ENCODE measurements at regions not wholly inside any gene's neighbourhood (a gene's known extent, or its start where the extent isn't known, plus 50 kb on each side); places are given as distances from the start of the nearest gene placed in this dataset.
A peak's percentile ranks its signal among the peaks of the same experiment; 100 is the strongest.
"Not testable (repeated sequence)": the region's sequence is repeated elsewhere in the genome, so short reads cannot be mapped to it uniquely, and the experiment has no call there.

GRCh38 chr4:84221704-84222103 is 277.4 kb downstream of the NKX6-1 start:
- peaks cover 0 to 11% (median 2%) of the 10 kb centered on the region in 4 donors for H3K4me1 ChIP-seq
- DNase-seq (ENCODE audit: low spot score in 2 of 2), result no peak
- H3K9me3 ChIP-seq, result no peaks in the 10 kb centered on the region
- TF ChIP-seq EP300 (IDR thresholded peaks at IDR 0.05), result no peak
- H3K27me3 ChIP-seq, result no peaks in the 10 kb centered on the region
- 83 to 85% methylated on average over 4 of the region's 4 CpGs for WGBS, 2 donors
- no peaks in the 10 kb centered on the region for H3K36me3 ChIP-seq
- no peak overlapping the region for H3K27ac ChIP-seq
- H3K4me3 ChIP-seq, result no peak overlapping the region

- H3K9me3 ChIP-seq, result no peaks in the 10 kb centered on the region
- DNase-seq (ENCODE audit: low spot score in 2 of 2), result no peak
- no peak for TF ChIP-seq POLR2A (IDR thresholded peaks at IDR 0.05)
- no peak overlapping the region for H3K27ac ChIP-seq
- H3K4me3 ChIP-seq, result no peak overlapping the region
- no peaks in the 10 kb centered on the region for H3K36me3 ChIP-seq
- 81 to 82% methylated on average over 6 of the region's 6 CpGs for WGBS, 2 donors
- H3K4me1 ChIP-seq, result peaks cover 0 to 11% (median 2%) of the 10 kb centered on the region in 4 donors
- H3K27me3 ChIP-seq, result no peaks in the 10 kb centered on the region
Observed at GRCh38 chr4:84220990-84221389, 278.1 kb downstream of the NKX6-1 start.

- 73 to 82% methylated on average over 1 of the region's 1 CpG for whole genome bisulfite sequencing, 2 donors
- TF ChIP-seq POLR2A (IDR thresholded peaks at IDR 0.05) (no peak), EP300 (IDR thresholded peaks at IDR 0.05) (no peak), CTCF (IDR thresholded peaks at IDR 0.05) (no peak)
- no peak for DNase-seq (ENCODE audit: low spot score in 2 of 2)
- Histone ChIP-seq H3K27ac (no peak overlapping the region), H3K36me3 (no peaks in the 10 kb centered on the region), H3K9me3 (no peaks in the 10 kb centered on the region), H3K27me3 (no peaks in the 10 kb centered on the region), H3K4me1 (peaks cover 0 to 11% (median 2%) of the 10 kb centered on the region in 4 donors), H3K4me3 (no peak overlapping the region)
Observed at GRCh38 chr4:84219656-84220055, 279.4 kb downstream of the NKX6-1 start.

GRCh38 chr4:84218031-84218430 is 281.1 kb downstream of the NKX6-1 start:
- Histone ChIP-seq H3K9me3 (no peaks in the 10 kb centered on the region), H3K27me3 (no peaks in the 10 kb centered on the region), H3K27ac (peak overlapping the region in 1 of 4 donors; percentile 17), H3K4me3 (no peak overlapping the region), H3K36me3 (no peaks in the 10 kb centered on the region), H3K4me1 (peaks cover 0 to 11% (median 2%) of the 10 kb centered on the region in 4 donors)
- 47 to 49% methylated on average over 9 of the region's 9 CpGs for WGBS, 2 donors
- DNase-seq (ENCODE audit: low spot score in 2 of 2), result no peak
- TF ChIP-seq POLR2A (IDR thresholded peaks at IDR 0.05) (no peak), EP300 (IDR thresholded peaks at IDR 0.05) (no peak), CTCF (IDR thresholded peaks at IDR 0.05) (no peak)

- Histone ChIP-seq H3K9me3 (no peaks in the 10 kb centered on the region), H3K4me1 (peaks cover 0 to 7% (median 2%) of the 10 kb centered on the region in 4 donors), H3K4me3 (no peak overlapping the region), H3K27ac (no peak overlapping the region), H3K27me3 (no peaks in the 10 kb centered on the region), H3K36me3 (no peaks in the 10 kb centered on the region)
- 78 to 86% methylated on average over 2 of the region's 2 CpGs for WGBS, 2 donors
- no peak for DNase-seq (ENCODE audit: low spot score in 2 of 2)
- TF ChIP-seq CTCF (IDR thresholded peaks at IDR 0.05) (no peak), EP300 (IDR thresholded peaks at IDR 0.05) (no peak), POLR2A (IDR thresholded peaks at IDR 0.05) (no peak)
Observed at GRCh38 chr4:84215217-84215616, 283.9 kb downstream of the NKX6-1 start.

DNA sequence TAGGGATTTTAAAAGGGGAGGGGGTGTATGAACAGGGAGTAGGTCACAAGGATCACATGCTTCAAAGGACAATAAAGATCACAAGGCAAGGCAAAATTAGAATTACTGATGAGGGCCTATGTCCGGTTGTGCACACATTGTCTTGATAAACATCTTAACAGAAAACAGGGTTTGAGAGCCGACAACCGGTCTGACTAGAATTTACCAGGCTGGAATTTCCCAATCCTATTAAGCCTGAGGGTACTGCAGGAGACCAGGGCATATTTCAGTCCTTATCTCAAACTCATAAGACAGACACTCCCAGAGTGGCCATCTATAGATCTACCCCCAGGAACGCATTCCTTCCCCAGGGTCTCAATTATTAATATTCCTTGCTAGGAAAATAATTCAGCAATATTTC is 292.9 kb downstream of the NKX6-1 start:
- H3K27me3 ChIP-seq; H3K27ac ChIP-seq; H3K4me3 ChIP-seq; DNase-seq (ENCODE audit: low spot score in 2 of 2); H3K4me1 ChIP-seq; H3K36me3 ChIP-seq: not testable (repeated sequence)
- 86 to 89% methylated on average over 4 of the region's 4 CpGs for WGBS, 2 donors
- H3K9me3 ChIP-seq, result peaks cover 0 to 40% (median 2%) of the 10 kb centered on the region in 4 donors

GRCh38 chr4:84189144-84189543 is 309.9 kb downstream of the NKX6-1 start:
- no peak overlapping the region for H3K4me3 ChIP-seq
- no peaks in the 10 kb centered on the region for H3K36me3 ChIP-seq
- TF ChIP-seq POLR2A (IDR thresholded peaks at IDR 0.05) (no peak), CTCF (IDR thresholded peaks at IDR 0.05) (no peak), EP300 (IDR thresholded peaks at IDR 0.05) (no peak)
- DNase-seq (ENCODE audit: low spot score in 2 of 2), result no peak
- H3K27me3 ChIP-seq, result no peaks in the 10 kb centered on the region
- H3K4me1 ChIP-seq, result no peaks in the 10 kb centered on the region
- no peaks in the 10 kb centered on the region for H3K9me3 ChIP-seq
- H3K27ac ChIP-seq, result no peak overlapping the region
- WGBS, 2 donors, result 16 to 32% methylated on average over 1 of the region's 1 CpG

Data from tibial nerve (tissue), 4 donors.